Esophagus muscularis mucosa (tissue), 4 donors: ENCODE measurements at regions not wholly inside any gene's neighbourhood (a gene's known extent, or its start where the extent isn't known, plus 50 kb on each side); places are given as distances from the start of the nearest gene placed in this dataset.

Experiments used
- CTCF ChIP-seq, 3 experiments: fragments of 200-600 bp in 2 of 3; fragments of 450-650 bp in 1 of 3; sonication (generic) in 2 of 3; IDR thresholded peaks; one replicate each; pipeline ENCODE4 v1.5.1; 2017 to 2019; ENCODE audit warnings: antibody characterized with exemption in 3 of 3, mild to moderate bottlenecking in 2 of 3, moderate library complexity in 1 of 3
- EP300 ChIP-seq: sonication (generic); formaldehyde crosslinking; IDR thresholded peaks from one replicate; pipeline ENCODE4 v1.6.1; 2017; ENCODE audit warnings: antibody characterized with exemption
- POLR2A ChIP-seq: fragments of 450-650 bp; IDR thresholded peaks from one replicate; pipeline ENCODE4 v1.6.1; 2017; ENCODE audit warnings: antibody characterized with exemption, moderate library complexity, mild to moderate bottlenecking, low read depth
- POLR2AphosphoS5 ChIP-seq, 2 donors: sonication (generic); formaldehyde crosslinking; IDR thresholded peaks; one replicate each; pipeline ENCODE4 v1.6.1; 2017; ENCODE audit warnings: antibody characterized with exemption in 2 of 2

DNA sequence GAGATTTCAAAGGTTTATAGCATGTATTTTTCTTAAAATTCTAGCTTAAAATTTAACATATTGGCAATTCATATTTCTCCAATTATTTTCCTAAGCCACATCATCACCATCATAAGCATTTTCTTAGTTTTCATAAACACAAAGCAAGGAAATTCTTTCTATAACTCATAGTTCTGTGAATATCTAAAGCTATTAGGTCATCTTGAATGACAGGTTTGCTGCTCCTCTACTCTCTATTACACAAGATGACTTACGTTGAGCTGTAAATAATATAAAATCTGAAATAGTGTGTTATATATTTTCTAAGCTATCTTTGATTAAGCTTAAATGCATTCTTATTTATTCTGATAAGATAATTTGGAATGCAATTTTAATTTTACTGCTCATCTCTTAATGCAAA is 984.6 kb upstream of the CNTNAP5 start:
- TF ChIP-seq POLR2A (no peak), CTCF (IDR thresholded peaks at IDR 0.05) (no peak), POLR2AphosphoS5 (IDR thresholded peaks at IDR 0.05) (no peak), EP300 (no peak)
